Kidney epithelial cell (primary cell): ENCODE measurements at regions not wholly inside any gene's neighbourhood (a gene's known extent, or its start where the extent isn't known, plus 50 kb on each side); places are given as distances from the start of the nearest gene placed in this dataset.

Experiments
- DNase-seq: peaks from one replicate; pipeline ENCODE4 v3.0.0-alpha.2; 2010; ENCODE audit warnings: low read depth
- H3K27me3 ChIP-seq: 2 replicates; pipeline ENCODE4 v1.6.0; 2011; ENCODE audit warnings: low read length; ENCODE audit not compliant: control insufficient read depth, insufficient read depth
- H3K36me3 ChIP-seq: 2 replicates; pipeline ENCODE4 v1.5.1; 2011; ENCODE audit warnings: low read length; ENCODE audit not compliant: control insufficient read depth, insufficient read depth
- H3K4me3 ChIP-seq: 2 replicates; pipeline ENCODE4 v1.5.1; 2011; ENCODE audit warnings: low read depth, mild to moderate bottlenecking, control low read depth, low read length
- CTCF ChIP-seq: IDR thresholded peaks from 2 replicates; pipeline ENCODE4 v1.5.1; 2011; ENCODE audit warnings: mild to moderate bottlenecking, moderate library complexity, low read length, control low read depth, inconsistent platforms; ENCODE audit not compliant: insufficient read depth, poor library complexity, severe bottlenecking

- TF ChIP-seq CTCF = no peak
- Histone ChIP-seq H3K4me3 (no peak overlapping the region), H3K36me3 (no peaks in the 10 kb centered on the region), H3K27me3 (no peaks in the 10 kb centered on the region)
- DNase-seq = no peak
These were observed 167.0 kb upstream of the UBE2E2 start for GRCh38 chr3:23035927-23036640.

GRCh38 chr3:23036728-23037127 lies 166.4 kb upstream of the UBE2E2 start:
- H3K27me3 ChIP-seq = no peaks in the 10 kb centered on the region
- no peak for DNase-seq
- no peak overlapping the region for H3K4me3 ChIP-seq
- TF ChIP-seq CTCF = no peak
- no peaks in the 10 kb centered on the region for H3K36me3 ChIP-seq

GRCh38 chr3:23038471-23038870 lies 164.7 kb upstream of the UBE2E2 start:
- no peaks in the 10 kb centered on the region for H3K27me3 ChIP-seq

GRCh38 chr3:23041918-23042696 lies 161.0 kb upstream of the UBE2E2 start:
- H3K4me3 ChIP-seq = no peak overlapping the region

More at GRCh38 chr3:23038471-23038870, 164.7 kb upstream of the UBE2E2 start:
- no peak overlapping the region for H3K4me3 ChIP-seq
- no peak for DNase-seq
- TF ChIP-seq CTCF = no peak
- no peaks in the 10 kb centered on the region for H3K36me3 ChIP-seq

GRCh38 chr3:23044463-23044862 lies 158.7 kb upstream of the UBE2E2 start:
- no peaks in the 10 kb centered on the region for H3K27me3 ChIP-seq
- H3K4me3 ChIP-seq = no peak overlapping the region
- no peak for DNase-seq
- TF ChIP-seq CTCF = no peak
- no peaks in the 10 kb centered on the region for H3K36me3 ChIP-seq

More at GRCh38 chr3:23041918-23042696, 161.0 kb upstream of the UBE2E2 start:
- no peak for DNase-seq
- no peaks in the 10 kb centered on the region for H3K36me3 ChIP-seq
- TF ChIP-seq CTCF = no peak
- H3K27me3 ChIP-seq = no peaks in the 10 kb centered on the region

GRCh38 chr3:23046536-23046935 lies 156.6 kb upstream of the UBE2E2 start:
- H3K4me3 ChIP-seq = no peak overlapping the region
- no peak for TF ChIP-seq CTCF
- no peak for DNase-seq
- no peaks in the 10 kb centered on the region for H3K27me3 ChIP-seq
- H3K36me3 ChIP-seq = no peaks in the 10 kb centered on the region
